GM23338 (cell line): ENCODE measurements at regions not wholly inside any gene's neighbourhood (a gene's known extent, or its start where the extent isn't known, plus 50 kb on each side); places are given as distances from the start of the nearest gene placed in this dataset.
"Not testable (repeated sequence)": the region's sequence is repeated elsewhere in the genome, so short reads cannot be mapped to it uniquely, and the experiment has no call there.

ENCODE experiments used
- ATAC-seq: fragments of 200-7000 bp; cut with Tn5 transposase; 3 replicates; pipeline ENCODE4 v1.9.1; 2020
- DNase-seq: peaks from one replicate; pipeline ENCODE4 v3.0.0-alpha.2; 2015; ENCODE audit warnings: low spot score
- H2AFZ ChIP-seq: fragments of 200-600 bp; sonication (generic); 2 replicates; pipeline ENCODE4 v1.8.0; 2016; ENCODE audit warnings: antibody characterized with exemption, mild to moderate bottlenecking, moderate library complexity
- H3F3A ChIP-seq: fragments of 200-600 bp; sonication (generic); replicated peaks from 2 replicates; pipeline ENCODE4 v1.8.0; 2017; ENCODE audit warnings: antibody characterized with exemption, mixed run types, low read depth
- H3K27ac ChIP-seq: fragments of 200-600 bp; sonication (generic); 2 replicates; pipeline ENCODE4 v1.6.1; 2016; ENCODE audit warnings: low read depth
- H3K27me3 ChIP-seq: fragments of 200-600 bp; sonication (generic); 2 replicates; pipeline ENCODE4 v1.8.0; 2016; ENCODE audit warnings: mild to moderate bottlenecking, mixed run types, moderate library complexity; ENCODE audit not compliant: insufficient read depth
- H3K36me3 ChIP-seq: fragments of 200-600 bp; sonication (generic); 2 replicates; pipeline ENCODE4 v1.8.0; 2016; ENCODE audit warnings: mild to moderate bottlenecking; ENCODE audit not compliant: insufficient read depth
- H3K4me1 ChIP-seq: fragments of 200-600 bp; sonication (generic); 2 replicates; pipeline ENCODE4 v1.8.0; 2016; ENCODE audit warnings: mild to moderate bottlenecking, moderate library complexity; ENCODE audit not compliant: insufficient read depth
- H3K4me2 ChIP-seq: fragments of 200-600 bp; sonication (generic); 2 replicates; pipeline ENCODE4 v1.7.1; 2017; ENCODE audit warnings: mixed run types
- H3K4me3 ChIP-seq: fragments of 200-600 bp; sonication (generic); 2 replicates; pipeline ENCODE4 v1.6.1; 2016; ENCODE audit warnings: mixed run types
- H3K79me2 ChIP-seq: fragments of 200-600 bp; sonication (generic); replicated peaks from 2 replicates; pipeline ENCODE4 v1.8.0; 2017; ENCODE audit warnings: mild to moderate bottlenecking; ENCODE audit not compliant: insufficient read depth
- H3K9me2 ChIP-seq: fragments of 200-600 bp; sonication (generic); 2 replicates; pipeline ENCODE4 v1.8.0; 2017; ENCODE audit not compliant: insufficient read depth
- H4K20me1 ChIP-seq: fragments of 200-600 bp; sonication (generic); replicated peaks from 2 replicates; pipeline ENCODE4 v1.8.0; 2017; ENCODE audit warnings: mild to moderate bottlenecking; ENCODE audit not compliant: insufficient read depth
- H3K27ac Mint-ChIP-seq: 2 replicates; pipeline ENCODE4 v1.8.0; 2020; ENCODE audit warnings: inconsistent platforms, mild to moderate bottlenecking, moderate library complexity, mixed read lengths
- H3K27me3 Mint-ChIP-seq: 3 replicates; pipeline ENCODE4 v1.8.0; 2022; ENCODE audit warnings: low read depth, mild to moderate bottlenecking, moderate library complexity, mixed read lengths, inconsistent platforms; ENCODE audit not compliant: insufficient read depth, poor library complexity
- H3K36me3 Mint-ChIP-seq: 3 replicates; pipeline ENCODE4 v1.8.0; 2021; ENCODE audit warnings: low read depth, mild to moderate bottlenecking, inconsistent platforms, moderate library complexity, mixed read lengths
- H3K4me1 Mint-ChIP-seq: 3 replicates; pipeline ENCODE4 v1.8.0; 2020; ENCODE audit warnings: mild to moderate bottlenecking, inconsistent platforms, mixed read lengths
- H3K4me3 Mint-ChIP-seq: 3 replicates; pipeline ENCODE4 v1.8.0; 2021; ENCODE audit warnings: moderate library complexity, mild to moderate bottlenecking, inconsistent platforms, mixed read lengths
- H3K9me3 Mint-ChIP-seq: 3 replicates; pipeline ENCODE4 v1.8.0; 2020; ENCODE audit warnings: moderate library complexity, mild to moderate bottlenecking, inconsistent platforms, mixed read lengths
- CREB1 ChIP-seq: fragments of 250-450 bp; sonication (Bioruptor Pico); IDR thresholded peaks from 2 replicates; pipeline ENCODE4 v1.5.0; 2020; ENCODE audit warnings: low read depth, mild to moderate bottlenecking, moderate library complexity
- EZH2 ChIP-seq: fragments of 200-600 bp; sonication (generic); IDR thresholded peaks from one replicate; pipeline ENCODE4 v1.8.0; 2017; ENCODE audit warnings: antibody characterized with exemption, mild to moderate bottlenecking, low read depth; ENCODE audit not compliant: unreplicated experiment
- JUNB ChIP-seq: IDR thresholded peaks from one replicate; pipeline ENCODE4 v1.6.1; 2016; ENCODE audit warnings: antibody characterized with exemption; ENCODE audit not compliant: unreplicated experiment
- NANOG ChIP-seq: IDR thresholded peaks from 2 replicates; pipeline ENCODE4 v1.6.1; 2016; ENCODE audit warnings: antibody characterized with exemption, borderline replicate concordance
- STAT1 ChIP-seq: IDR thresholded peaks from one replicate; pipeline ENCODE4 v1.6.1; 2016; ENCODE audit warnings: antibody characterized with exemption; ENCODE audit not compliant: unreplicated experiment
- ZNF114 ChIP-seq: fragments of 250-450 bp; sonication (Bioruptor Pico); IDR thresholded peaks from 2 replicates; pipeline ENCODE4 v1.5.0; 2020; ENCODE audit warnings: mild to moderate bottlenecking, moderate library complexity
- TF ChIP-seq, protein P1 (sequence below): IDR thresholded peaks from 2 replicates; pipeline ENCODE4 v1.6.1; 2016; ENCODE audit warnings: antibody characterized with exemption
- TF ChIP-seq, protein P2 (sequence below): fragments of 250-450 bp; sonication (Bioruptor Pico); IDR thresholded peaks from 2 replicates; pipeline ENCODE4 v1.5.0; 2020; ENCODE audit warnings: mild to moderate bottlenecking, moderate library complexity

DNA sequence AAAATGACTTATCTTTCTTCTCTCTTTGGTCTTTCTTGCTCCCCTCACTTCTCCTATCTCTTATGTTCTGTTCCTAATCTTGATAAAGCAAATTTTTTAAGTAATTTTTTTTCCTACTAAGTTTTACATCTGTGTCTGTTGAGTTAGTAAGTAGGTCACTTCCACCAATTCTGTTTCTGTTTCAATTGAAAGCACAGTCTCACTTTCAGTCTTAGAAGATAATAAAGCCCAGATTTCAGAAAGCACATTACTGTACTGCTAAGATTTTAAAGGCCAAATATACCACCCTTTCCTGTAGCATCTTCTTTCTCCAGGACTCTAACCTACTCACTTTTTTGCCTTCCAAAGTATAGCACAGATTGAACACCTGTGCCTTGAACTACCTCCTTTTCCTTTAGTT is 866.1 kb upstream of the ADGRB3 start:
- Histone ChIP-seq H4K20me1 (no peaks in the 10 kb centered on the region), H3K9me2 (no peaks in the 10 kb centered on the region), H2AFZ (no peak overlapping the region), H3F3A (no peaks in the 10 kb centered on the region), H3K36me3 (no peaks in the 10 kb centered on the region), H3K27me3 (no peaks in the 10 kb centered on the region), H3K79me2 (no peaks in the 10 kb centered on the region), H3K27ac (no peak overlapping the region), H3K4me3 (no peak overlapping the region), H3K4me2 (no peak overlapping the region), H3K4me1 (no peaks in the 10 kb centered on the region)
- DNase-seq (no peak), ATAC-seq (no peak)
- no peak for TF ChIP-seq NANOG
- TF ChIP-seq, protein P1, sequence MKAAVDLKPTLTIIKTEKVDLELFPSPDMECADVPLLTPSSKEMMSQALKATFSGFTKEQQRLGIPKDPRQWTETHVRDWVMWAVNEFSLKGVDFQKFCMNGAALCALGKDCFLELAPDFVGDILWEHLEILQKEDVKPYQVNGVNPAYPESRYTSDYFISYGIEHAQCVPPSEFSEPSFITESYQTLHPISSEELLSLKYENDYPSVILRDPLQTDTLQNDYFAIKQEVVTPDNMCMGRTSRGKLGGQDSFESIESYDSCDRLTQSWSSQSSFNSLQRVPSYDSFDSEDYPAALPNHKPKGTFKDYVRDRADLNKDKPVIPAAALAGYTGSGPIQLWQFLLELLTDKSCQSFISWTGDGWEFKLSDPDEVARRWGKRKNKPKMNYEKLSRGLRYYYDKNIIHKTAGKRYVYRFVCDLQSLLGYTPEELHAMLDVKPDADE = no peak
- TF ChIP-seq JUNB = no peak
- TF ChIP-seq STAT1 = no peak
- no peak for TF ChIP-seq EZH2
- TF ChIP-seq CREB1 (CRISPR knock-in tag) = no peak
- TF ChIP-seq, protein P2, sequence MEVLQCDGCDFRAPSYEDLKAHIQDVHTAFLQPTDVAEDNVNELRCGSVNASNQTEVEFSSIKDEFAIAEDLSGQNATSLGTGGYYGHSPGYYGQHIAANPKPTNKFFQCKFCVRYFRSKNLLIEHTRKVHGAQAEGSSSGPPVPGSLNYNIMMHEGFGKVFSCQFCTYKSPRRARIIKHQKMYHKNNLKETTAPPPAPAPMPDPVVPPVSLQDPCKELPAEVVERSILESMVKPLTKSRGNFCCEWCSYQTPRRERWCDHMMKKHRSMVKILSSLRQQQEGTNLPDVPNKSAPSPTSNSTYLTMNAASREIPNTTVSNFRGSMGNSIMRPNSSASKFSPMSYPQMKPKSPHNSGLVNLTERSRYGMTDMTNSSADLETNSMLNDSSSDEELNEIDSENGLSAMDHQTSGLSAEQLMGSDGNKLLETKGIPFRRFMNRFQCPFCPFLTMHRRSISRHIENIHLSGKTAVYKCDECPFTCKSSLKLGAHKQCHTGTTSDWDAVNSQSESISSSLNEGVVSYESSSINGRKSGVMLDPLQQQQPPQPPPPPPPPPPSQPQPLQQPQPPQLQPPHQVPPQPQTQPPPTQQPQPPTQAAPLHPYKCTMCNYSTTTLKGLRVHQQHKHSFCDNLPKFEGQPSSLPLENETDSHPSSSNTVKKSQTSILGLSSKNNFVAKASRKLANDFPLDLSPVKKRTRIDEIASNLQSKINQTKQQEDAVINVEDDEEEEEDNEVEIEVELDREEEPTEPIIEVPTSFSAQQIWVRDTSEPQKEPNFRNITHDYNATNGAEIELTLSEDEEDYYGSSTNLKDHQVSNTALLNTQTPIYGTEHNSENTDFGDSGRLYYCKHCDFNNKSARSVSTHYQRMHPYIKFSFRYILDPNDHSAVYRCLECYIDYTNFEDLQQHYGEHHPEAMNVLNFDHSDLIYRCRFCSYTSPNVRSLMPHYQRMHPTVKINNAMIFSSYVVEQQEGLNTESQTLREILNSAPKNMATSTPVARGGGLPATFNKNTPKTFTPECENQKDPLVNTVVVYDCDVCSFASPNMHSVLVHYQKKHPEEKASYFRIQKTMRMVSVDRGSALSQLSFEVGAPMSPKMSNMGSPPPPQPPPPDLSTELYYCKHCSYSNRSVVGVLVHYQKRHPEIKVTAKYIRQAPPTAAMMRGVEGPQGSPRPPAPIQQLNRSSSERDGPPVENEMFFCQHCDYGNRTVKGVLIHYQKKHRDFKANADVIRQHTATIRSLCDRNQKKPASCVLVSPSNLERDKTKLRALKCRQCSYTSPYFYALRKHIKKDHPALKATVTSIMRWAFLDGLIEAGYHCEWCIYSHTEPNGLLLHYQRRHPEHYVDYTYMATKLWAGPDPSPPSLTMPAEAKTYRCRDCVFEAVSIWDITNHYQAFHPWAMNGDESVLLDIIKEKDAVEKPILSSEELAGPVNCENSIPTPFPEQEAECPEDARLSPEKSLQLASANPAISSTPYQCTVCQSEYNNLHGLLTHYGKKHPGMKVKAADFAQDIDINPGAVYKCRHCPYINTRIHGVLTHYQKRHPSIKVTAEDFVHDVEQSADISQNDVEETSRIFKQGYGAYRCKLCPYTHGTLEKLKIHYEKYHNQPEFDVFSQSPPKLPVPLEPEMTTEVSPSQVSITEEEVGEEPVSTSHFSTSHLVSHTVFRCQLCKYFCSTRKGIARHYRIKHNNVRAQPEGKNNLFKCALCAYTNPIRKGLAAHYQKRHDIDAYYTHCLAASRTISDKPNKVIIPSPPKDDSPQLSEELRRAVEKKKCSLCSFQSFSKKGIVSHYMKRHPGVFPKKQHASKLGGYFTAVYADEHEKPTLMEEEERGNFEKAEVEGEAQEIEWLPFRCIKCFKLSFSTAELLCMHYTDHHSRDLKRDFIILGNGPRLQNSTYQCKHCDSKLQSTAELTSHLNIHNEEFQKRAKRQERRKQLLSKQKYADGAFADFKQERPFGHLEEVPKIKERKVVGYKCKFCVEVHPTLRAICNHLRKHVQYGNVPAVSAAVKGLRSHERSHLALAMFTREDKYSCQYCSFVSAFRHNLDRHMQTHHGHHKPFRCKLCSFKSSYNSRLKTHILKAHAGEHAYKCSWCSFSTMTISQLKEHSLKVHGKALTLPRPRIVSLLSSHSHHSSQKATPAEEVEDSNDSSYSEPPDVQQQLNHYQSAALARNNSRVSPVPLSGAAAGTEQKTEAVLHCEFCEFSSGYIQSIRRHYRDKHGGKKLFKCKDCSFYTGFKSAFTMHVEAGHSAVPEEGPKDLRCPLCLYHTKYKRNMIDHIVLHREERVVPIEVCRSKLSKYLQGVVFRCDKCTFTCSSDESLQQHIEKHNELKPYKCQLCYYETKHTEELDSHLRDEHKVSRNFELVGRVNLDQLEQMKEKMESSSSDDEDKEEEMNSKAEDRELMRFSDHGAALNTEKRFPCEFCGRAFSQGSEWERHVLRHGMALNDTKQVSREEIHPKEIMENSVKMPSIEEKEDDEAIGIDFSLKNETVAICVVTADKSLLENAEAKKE (CRISPR knock-in tag) = no peak
- no peak for TF ChIP-seq ZNF114 (CRISPR knock-in tag)
- H3K27ac Mint-ChIP-seq = no peak overlapping the region
- H3K4me3 Mint-ChIP-seq = no peak overlapping the region
- no peaks in the 10 kb centered on the region for H3K4me1 Mint-ChIP-seq
- no peaks in the 10 kb centered on the region for H3K9me3 Mint-ChIP-seq
- no peaks in the 10 kb centered on the region for H3K36me3 Mint-ChIP-seq
- H3K27me3 Mint-ChIP-seq = no peaks in the 10 kb centered on the region

DNA sequence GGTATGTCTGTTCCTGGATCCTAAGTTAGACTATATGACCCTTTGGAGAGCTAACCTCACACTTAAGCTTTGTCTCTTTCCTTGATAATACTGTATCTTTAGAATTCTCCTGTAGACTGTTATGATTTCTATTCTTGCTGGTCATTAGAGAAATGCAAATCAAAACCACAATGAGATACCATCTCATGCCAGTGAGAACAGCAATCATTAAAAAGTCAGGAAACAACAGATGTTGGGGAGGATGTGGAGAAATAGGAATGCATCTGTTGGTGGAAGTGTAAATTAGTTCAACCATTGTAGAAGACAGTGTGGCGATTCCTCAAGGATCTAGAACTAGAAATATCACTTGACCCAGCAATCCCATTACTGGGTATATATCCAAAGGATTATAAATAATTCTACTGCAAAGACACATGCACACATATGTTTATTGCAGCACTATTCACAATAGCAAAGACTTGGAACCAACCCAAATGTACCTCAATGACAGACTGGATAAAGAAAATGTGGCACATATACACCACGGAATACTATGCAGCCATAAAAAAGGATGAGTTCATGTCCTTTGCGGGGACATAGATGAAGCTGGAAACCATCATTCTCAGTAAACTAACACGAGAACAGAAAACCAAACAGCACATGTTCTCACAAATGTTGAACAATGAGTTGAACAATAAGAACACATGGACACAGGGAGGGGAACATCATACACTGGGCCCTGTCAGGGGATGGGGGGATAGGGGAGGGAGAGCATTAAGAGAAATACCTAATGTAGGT is 867.8 kb upstream of the ADGRB3 start:
- not testable (repeated sequence) for H3K36me3 Mint-ChIP-seq, H3K79me2 ChIP-seq, H3K27ac ChIP-seq, H3K4me1 ChIP-seq, H3K27ac Mint-ChIP-seq, H3K36me3 ChIP-seq, ATAC-seq, H2AFZ ChIP-seq, H3K27me3 ChIP-seq, H4K20me1 ChIP-seq, H3K4me1 Mint-ChIP-seq, H3K4me3 ChIP-seq, H3K9me2 ChIP-seq, H3K9me3 Mint-ChIP-seq, H3K4me3 Mint-ChIP-seq, H3F3A ChIP-seq, DNase-seq, H3K27me3 Mint-ChIP-seq, H3K4me2 ChIP-seq
